ENCODE measurements at regions not wholly inside any gene's neighbourhood (a gene's known extent, or its start where the extent isn't known, plus 50 kb on each side); places are given as distances from the start of the nearest gene placed in this dataset.

- WGBS (ENCODE audit: insufficient coverage) = no CpG with 5 or more reads among the region's 6 CpGs
- H3K9ac ChIP-seq (ENCODE audit: low read length) = no peak overlapping the region
- H3K79me2 ChIP-seq (ENCODE audit: control insufficient read depth, insufficient read depth, low read length) = no peaks in the 10 kb centered on the region
- no peaks in the 10 kb centered on the region for H4K20me1 ChIP-seq (ENCODE audit: control insufficient read depth, insufficient read depth, low read length, poor library complexity, severe bottlenecking)
- H3K27ac Mint-ChIP-seq = no peak overlapping the region
- ChIA-PET CTCF (no interaction called here), POLR2A (no interaction called here)
- TF ChIP-seq CTCF (IDR thresholded peaks at IDR 0.05) = no peak
- no peak for TF ChIP-seq EZH2 (IDR thresholded peaks at IDR 0.05; ENCODE audit: borderline replicate concordance, insufficient read depth, low read depth, low read length, poor library complexity, severe bottlenecking)
- no peaks in the 10 kb centered on the region for H3K4me1 ChIP-seq (ENCODE audit: control insufficient read depth in 2 of 2, insufficient read depth in 2 of 2, low read length in 2 of 2)
- no peaks in the 10 kb centered on the region for H3K9me3 Mint-ChIP-seq (ENCODE audit: insufficient read depth)
- intact Hi-C loops (cut with micrococcal nuclease) = no loop called here
- no peak for DNase-seq
- peaks cover 13% of the 10 kb centered on the region for H3K27me3 Mint-ChIP-seq
- no peaks in the 10 kb centered on the region for H3K4me1 Mint-ChIP-seq
- no peak for ATAC-seq (ENCODE audit: low read depth)
- H3K27ac ChIP-seq (ENCODE audit: low read length in 2 of 2) = no peak overlapping the region
- no peak overlapping the region for H3K4me2 ChIP-seq (replicated peaks; ENCODE audit: low read depth, low read length, poor library complexity, severe bottlenecking)
- no peak overlapping the region for H3K4me3 Mint-ChIP-seq
- peaks cover 0 to 24% (median 0%) of the 10 kb centered on the region in 3 donors for H3K9me3 ChIP-seq (ENCODE audit: control extremely low read depth in 1 of 3, control insufficient read depth in 2 of 3, insufficient read depth in 1 of 3, low read length in 2 of 3)
- no peak overlapping the region for H3K4me3 ChIP-seq (ENCODE audit: control extremely low read depth in 1 of 5, extremely low read depth in 1 of 5, insufficient read depth in 1 of 5, low read depth in 2 of 5, low read length in 4 of 5)
- peaks cover 0 to 10% (median 1%) of the 10 kb centered on the region in 4 experiments for H3K27me3 ChIP-seq (replicated peaks in 1 of 4; ENCODE audit: control extremely low read depth in 1 of 4, control insufficient read depth in 3 of 4, insufficient read depth in 4 of 4, low read length in 3 of 4)
- H2AFZ ChIP-seq (ENCODE audit: insufficient read depth, low read depth, low read length, poor library complexity, severe bottlenecking) = no peak overlapping the region
- no peaks in the 10 kb centered on the region for H3K36me3 ChIP-seq (replicated peaks in 1 of 2; ENCODE audit: control extremely low read depth in 1 of 2, control insufficient read depth in 1 of 2, extremely low read depth in 1 of 2, insufficient read depth in 2 of 2, low read length in 1 of 2)
Observed at GRCh38 chr5:3122985-3123762, 371.7 kb upstream of the IRX2 start.

DNA sequence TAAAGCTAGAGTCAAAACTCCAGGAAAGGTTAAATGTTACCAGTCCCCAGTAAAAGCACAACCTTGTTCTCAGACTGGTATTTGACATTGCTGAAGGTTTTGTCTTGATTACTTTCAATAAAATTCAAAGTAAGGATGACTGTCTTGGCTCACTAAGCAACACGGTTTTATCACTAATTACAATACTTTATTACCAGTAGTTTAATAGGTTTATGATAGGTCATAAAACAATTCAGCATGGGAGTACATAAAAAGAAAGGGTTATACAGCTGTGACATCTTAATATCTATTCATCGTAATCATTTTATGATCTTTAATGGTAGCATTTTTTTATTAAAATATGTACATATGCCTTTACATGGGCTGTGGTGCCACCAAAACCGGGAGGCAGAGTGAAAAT, 370.7 kb upstream of the IRX2 start:
- Mint-ChIP-seq H3K27ac (no peak overlapping the region), H3K27me3 (peaks cover 20% of the 10 kb centered on the region), H3K9me3 (ENCODE audit: insufficient read depth) (no peaks in the 10 kb centered on the region), H3K4me1 (no peaks in the 10 kb centered on the region), H3K4me3 (no peak overlapping the region)
- peaks cover 0 to 10% (median 1%) of the 10 kb centered on the region in 4 experiments for H3K27me3 ChIP-seq (replicated peaks in 1 of 4; ENCODE audit: control extremely low read depth in 1 of 4, control insufficient read depth in 3 of 4, insufficient read depth in 4 of 4, low read length in 3 of 4)
- CTCF ChIA-PET = no interaction called here
- no peaks in the 10 kb centered on the region for H3K79me2 ChIP-seq (ENCODE audit: control insufficient read depth, insufficient read depth, low read length)
- peaks cover 0 to 18% (median 0%) of the 10 kb centered on the region in 3 donors for H3K9me3 ChIP-seq (ENCODE audit: control extremely low read depth in 1 of 3, control insufficient read depth in 2 of 3, insufficient read depth in 1 of 3, low read length in 2 of 3)
- POLR2A ChIA-PET = no interaction called here
- no peak for ATAC-seq (ENCODE audit: low read depth)
- no peaks in the 10 kb centered on the region for H4K20me1 ChIP-seq (ENCODE audit: control insufficient read depth, insufficient read depth, low read length, poor library complexity, severe bottlenecking)
- H3K36me3 ChIP-seq (replicated peaks in 1 of 2; ENCODE audit: control extremely low read depth in 1 of 2, control insufficient read depth in 1 of 2, extremely low read depth in 1 of 2, insufficient read depth in 2 of 2, low read length in 1 of 2) = no peaks in the 10 kb centered on the region
- no peak overlapping the region for H3K27ac ChIP-seq (ENCODE audit: low read length in 2 of 2)
- WGBS (ENCODE audit: insufficient coverage) = no CpG with 5 or more reads among the region's 3 CpGs
- no peak for TF ChIP-seq CTCF (IDR thresholded peaks at IDR 0.05)
- no peak for TF ChIP-seq EZH2 (IDR thresholded peaks at IDR 0.05; ENCODE audit: borderline replicate concordance, insufficient read depth, low read depth, low read length, poor library complexity, severe bottlenecking)
- no peak for DNase-seq
- no peak overlapping the region for H3K4me3 ChIP-seq (ENCODE audit: control extremely low read depth in 1 of 5, extremely low read depth in 1 of 5, insufficient read depth in 1 of 5, low read depth in 2 of 5, low read length in 4 of 5)
- intact Hi-C loops (cut with micrococcal nuclease) = no loop called here
- no peaks in the 10 kb centered on the region for H3K4me1 ChIP-seq (ENCODE audit: control insufficient read depth in 2 of 2, insufficient read depth in 2 of 2, low read length in 2 of 2)
- H3K9ac ChIP-seq (ENCODE audit: low read length) = no peak overlapping the region
- H3K4me2 ChIP-seq (replicated peaks; ENCODE audit: low read depth, low read length, poor library complexity, severe bottlenecking) = no peak overlapping the region
- H2AFZ ChIP-seq (ENCODE audit: insufficient read depth, low read depth, low read length, poor library complexity, severe bottlenecking) = no peak overlapping the region
